ENCODE measurements at regions not wholly inside any gene's neighbourhood (a gene's known extent, or its start where the extent isn't known, plus 50 kb on each side); places are given as distances from the start of the nearest gene placed in this dataset.
A peak's percentile ranks its signal among the peaks of the same experiment; 100 is the strongest.

GRCh38 chr5:31100781-31101310 is 92.6 kb upstream of the CDH6 start:
- DNase-seq (ENCODE audit: low spot score) (no peak), ATAC-seq (no peak)
- intact Hi-C loops (cut with DNase I): no loop called here

- intact Hi-C loops (cut with DNase I): no loop called here
- ATAC-seq: no peak
- DNase-seq (ENCODE audit: low spot score): no peak
Observed at GRCh38 chr5:31100047-31100575, 93.4 kb upstream of the CDH6 start.

- intact Hi-C loops (cut with DNase I): no loop called here
Observed at GRCh38 chr5:31098811-31099210, 94.7 kb upstream of the CDH6 start.

GRCh38 chr5:31097851-31098250 is 95.6 kb upstream of the CDH6 start:
- intact Hi-C loops (cut with DNase I): no loop called here
- DNase-seq (ENCODE audit: low spot score) (no peak), ATAC-seq (no peak)

More at GRCh38 chr5:31098811-31099210, 94.7 kb upstream of the CDH6 start:
- no peak for ATAC-seq
- DNase-seq (ENCODE audit: low spot score): no peak

- ATAC-seq: no peak
- no peak for DNase-seq (ENCODE audit: low spot score)
- intact Hi-C loops (cut with DNase I): no loop called here
Observed at GRCh38 chr5:31096238-31096865, 97.1 kb upstream of the CDH6 start.

GRCh38 chr5:31095796-31096195 is 97.7 kb upstream of the CDH6 start:
- intact Hi-C loops (cut with DNase I): no loop called here
- ATAC-seq (no peak), DNase-seq (ENCODE audit: low spot score) (no peak)

- DNase-seq (ENCODE audit: low spot score): no peak
- no peak for ATAC-seq
- intact Hi-C loops (cut with DNase I): no loop called here
Observed at GRCh38 chr5:31091501-31091900, 102.0 kb upstream of the CDH6 start.

- no peak for DNase-seq (ENCODE audit: low spot score)
- no peak for ATAC-seq
- intact Hi-C loops (cut with DNase I): no loop called here
Observed at GRCh38 chr5:31090467-31090866, 103.0 kb upstream of the CDH6 start.

GRCh38 chr5:31086839-31087415 is 106.6 kb upstream of the CDH6 start:
- intact Hi-C loops (cut with DNase I): no loop called here
- ATAC-seq: no peak
- no peak for DNase-seq (ENCODE audit: low spot score)

GRCh38 chr5:31084871-31085270 is 108.6 kb upstream of the CDH6 start:
- intact Hi-C loops (cut with DNase I): no loop called here
- ATAC-seq: no peak
- DNase-seq (ENCODE audit: low spot score): no peak

- intact Hi-C loops (cut with DNase I): no loop called here
Observed at GRCh38 chr5:31083364-31083763, 110.1 kb upstream of the CDH6 start.

GRCh38 chr5:31079668-31080067 is 113.8 kb upstream of the CDH6 start:
- DNase-seq (ENCODE audit: low spot score): no peak
- ATAC-seq: no peak
- intact Hi-C loops (cut with DNase I): no loop called here

More at GRCh38 chr5:31083364-31083763, 110.1 kb upstream of the CDH6 start:
- ATAC-seq (no peak), DNase-seq (ENCODE audit: low spot score) (no peak)

- ATAC-seq: no peak
- no peak for DNase-seq (ENCODE audit: low spot score)
- intact Hi-C loops (cut with DNase I): no loop called here
Observed at GRCh38 chr5:31078956-31079355, 114.5 kb upstream of the CDH6 start.

GRCh38 chr5:31075981-31076380 is 117.5 kb upstream of the CDH6 start:
- intact Hi-C loops (cut with DNase I): no loop called here
- ATAC-seq: no peak

GRCh38 chr5:31068287-31068686 is 125.2 kb upstream of the CDH6 start:
- intact Hi-C loops (cut with DNase I): no loop called here
- DNase-seq (ENCODE audit: low spot score) (no peak), ATAC-seq (no peak)

More at GRCh38 chr5:31075981-31076380, 117.5 kb upstream of the CDH6 start:
- no peak for DNase-seq (ENCODE audit: low spot score)

GRCh38 chr5:31066655-31067328 is 126.7 kb upstream of the CDH6 start:
- ATAC-seq (no peak), DNase-seq (ENCODE audit: low spot score) (no peak)
- intact Hi-C loops (cut with DNase I): no loop called here

GRCh38 chr5:31064215-31064614 is 129.3 kb upstream of the CDH6 start:
- no peak for ATAC-seq

GRCh38 chr5:31062902-31063580 is 130.4 kb upstream of the CDH6 start:
- intact Hi-C loops (cut with DNase I): no loop called here
- ATAC-seq (no peak), DNase-seq (ENCODE audit: low spot score) (no peak)

More at GRCh38 chr5:31064215-31064614, 129.3 kb upstream of the CDH6 start:
- intact Hi-C loops (cut with DNase I): no loop called here
- DNase-seq (ENCODE audit: low spot score): no peak

GRCh38 chr5:31059889-31060288 is 133.6 kb upstream of the CDH6 start:
- intact Hi-C loops (cut with DNase I): no loop called here
- DNase-seq (ENCODE audit: low spot score) (no peak), ATAC-seq (peak; percentile 58)
